HepG2 (cell line): ENCODE measurements at regions not wholly inside any gene's neighbourhood (a gene's known extent, or its start where the extent isn't known, plus 50 kb on each side); places are given as distances from the start of the nearest gene placed in this dataset.
A peak's percentile ranks its signal among the peaks of the same experiment; 100 is the strongest.

Experiments used
- ATAC-seq: fragments of 200-7000 bp; cut with Tn5 transposase; 3 replicates; pipeline ENCODE4 v1.9.1; 2020; ENCODE audit warnings: mild to moderate bottlenecking, moderate library complexity
- BruUV-seq: library from RNA; stranded (reverse); fragments of 400-500 nt; replicated peaks from 2 replicates; lab custom pipeline; 2021; lab: Mats Ljungman, UMichigan
- CTCF ChIA-PET: fragments of 300-600 bp; formaldehyde crosslinking; extraction: SDS; loops from one replicate; lab custom pipeline; 2021; ENCODE audit warnings: low total read pairs, inconsistent platforms, low intra/inter-chr PET ratio; lab: Yijun Ruan, JAX
- POLR2A ChIA-PET: fragments of 350-600 bp; sonication (Branson Sonifier 250); formaldehyde crosslinking; loops from one replicate; lab custom pipeline; 2020; ENCODE audit warnings: antibody characterized with exemption, inconsistent platforms; lab: Yijun Ruan, JAX
- DNase-seq: peaks from one replicate; pipeline ENCODE4 v3.0.0-alpha.2; 2015; ENCODE audit warnings: low spot score
- FAIRE-seq: peaks from 3 replicates; lab custom pipeline; 2011; peaks lifted over from hg19 to GRCh38; lab: Jason Lieb, UNC
- H2AFZ ChIP-seq: one replicate; pipeline ENCODE4 v1.6.1; 2011; ENCODE audit warnings: low read length, inconsistent platforms
- H3K27ac ChIP-seq: fragments of 300-600 bp; 3 replicates; pipeline ENCODE4 v1.8.0; 2011; ENCODE audit warnings: mixed run types, mild to moderate bottlenecking, mixed read lengths, low read length, inconsistent platforms; ENCODE audit not compliant: insufficient read depth; ENCODE audit errors: extremely low read length
- H3K27me3 ChIP-seq, 2 experiments: fragments of 200-600 bp in 1 of 2; 2 replicates in 1 of 2; 3 replicates in 1 of 2; pipeline versions ENCODE4 v1.6.0 to v1.8.0; 2011; ENCODE audit warnings: low read length in 2 of 2, mild to moderate bottlenecking in 2 of 2, moderate library complexity in 2 of 2, inconsistent platforms in 1 of 2; ENCODE audit not compliant: insufficient read depth in 2 of 2, control insufficient read depth in 1 of 2
- H3K36me3 ChIP-seq, 2 experiments: fragments of 200-600 bp in 1 of 2; replicated peaks in 1 of 2; 2 replicates in 1 of 2; 3 replicates in 1 of 2; pipeline versions ENCODE4 v1.5.1 to v1.8.0; 2011; ENCODE audit warnings: low read length in 2 of 2, inconsistent platforms in 1 of 2; ENCODE audit not compliant: insufficient read depth in 2 of 2, control insufficient read depth in 1 of 2
- H3K4me1 ChIP-seq: 2 replicates; pipeline ENCODE4 v1.5.1; 2012; ENCODE audit warnings: low read length, inconsistent platforms; ENCODE audit not compliant: insufficient read depth
- H3K4me2 ChIP-seq: 2 replicates; pipeline ENCODE4 v1.6.0; 2011; ENCODE audit warnings: low read depth, low read length, inconsistent platforms
- H3K4me3 ChIP-seq, 3 experiments: fragments of 200-600 bp in 1 of 3; sonication (generic), shearing (Covaris generic) in 1 of 3; replicated peaks in 1 of 3; 2 replicates each; pipeline ENCODE4 v1.5.1; 2011 to 2016; ENCODE audit warnings: low read length in 3 of 3, inconsistent platforms in 2 of 3, low read depth in 2 of 3, mild to moderate bottlenecking in 2 of 3, control low read depth in 1 of 3, mixed read lengths in 1 of 3; ENCODE audit not compliant: insufficient read depth in 1 of 3
- H3K79me2 ChIP-seq: one replicate; pipeline ENCODE4 v1.6.1; 2011; ENCODE audit warnings: low read length, inconsistent platforms; ENCODE audit not compliant: insufficient read depth
- H3K9ac ChIP-seq: 2 replicates; pipeline ENCODE4 v1.6.0; 2011; ENCODE audit warnings: mild to moderate bottlenecking, low read depth, low read length, inconsistent platforms; ENCODE audit not compliant: insufficient read depth
- H3K9me3 ChIP-seq: 2 replicates; pipeline ENCODE4 v1.5.1; 2012; ENCODE audit warnings: mild to moderate bottlenecking, low read length
- H4K20me1 ChIP-seq: 2 replicates; pipeline ENCODE4 v1.6.0; 2011; ENCODE audit warnings: inconsistent platforms, mild to moderate bottlenecking, low read length, moderate library complexity; ENCODE audit not compliant: insufficient read depth
- BORCS8-MEF2B ChIP-seq: sonication (generic); formaldehyde crosslinking; IDR thresholded peaks from 2 replicates; pipeline ENCODE4 v1.8.0; 2022; ENCODE audit warnings: mild to moderate bottlenecking, missing genetic modification reagents
- DMAP1 ChIP-seq: IDR thresholded peaks from 2 replicates; pipeline ENCODE4 v1.6.1; 2016
- FOXO1 ChIP-seq: sonication (generic); formaldehyde crosslinking; IDR thresholded peaks from 2 replicates; pipeline ENCODE4 v1.4.0; 2020; ENCODE audit warnings: missing genetic modification reagents
- MAF1 ChIP-seq: sonication (generic); formaldehyde crosslinking; IDR thresholded peaks from 2 replicates; pipeline ENCODE4 v1.5.0; 2020; ENCODE audit warnings: missing genetic modification reagents, borderline replicate concordance
- NR3C1 ChIP-seq: sonication (generic); formaldehyde crosslinking; IDR thresholded peaks from 2 replicates; pipeline ENCODE4 v1.4.0; 2020; ENCODE audit warnings: missing genetic modification reagents
- POGZ ChIP-seq: sonication (generic); formaldehyde crosslinking; IDR thresholded peaks from 2 replicates; pipeline ENCODE4 v1.4.0; 2020; ENCODE audit warnings: mild to moderate bottlenecking, missing genetic modification reagents
- PPARG ChIP-seq: conservative IDR thresholded peaks from 2 replicates; pipeline ENCODE4 v1.6.1; 2016; ENCODE audit warnings: missing biosample characterization, missing genetic modification reagents
- RARA ChIP-seq: IDR thresholded peaks from 2 replicates; pipeline ENCODE4 v1.6.1; 2016; ENCODE audit warnings: missing genetic modification reagents, missing compliant biosample characterization
- SALL1 ChIP-seq: sonication (generic); formaldehyde crosslinking; IDR thresholded peaks from 2 replicates; pipeline ENCODE4 v1.8.0; 2022; ENCODE audit warnings: mild to moderate bottlenecking, missing genetic modification reagents
- THAP11 ChIP-seq: IDR thresholded peaks from 2 replicates; pipeline ENCODE4 v1.6.1; 2016; ENCODE audit warnings: missing biosample characterization, missing genetic modification reagents
- ZNF10 ChIP-seq: sonication (generic); formaldehyde crosslinking; IDR thresholded peaks from 2 replicates; pipeline ENCODE4 v1.4.0; 2020; ENCODE audit warnings: mild to moderate bottlenecking, low read depth, missing genetic modification reagents, borderline replicate concordance
- ZNF251 ChIP-seq: sonication (generic); formaldehyde crosslinking; IDR thresholded peaks from 2 replicates; pipeline ENCODE4 v1.9.0; 2021; ENCODE audit warnings: mild to moderate bottlenecking, missing genetic modification reagents
- ZSCAN22 ChIP-seq: sonication (generic); formaldehyde crosslinking; IDR thresholded peaks from 2 replicates; pipeline ENCODE4 v1.4.0; 2020; ENCODE audit warnings: mild to moderate bottlenecking, missing genetic modification reagents
- WGBS: methylation state at CpG from one replicate; pipeline ENCODE4 v1.1.6; 2017; ENCODE audit warnings: low lambda C conversion rate; 5-methylcytosine and 5-hydroxymethylcytosine counted together
- in situ Hi-C: cut with HindIII; loops from 2 replicates; pipeline ENCODE4 v1.10.0; 2017; ENCODE audit warnings: low pct_unique_long_range_greater_than_20kb; ENCODE audit not compliant: extremely low pct_ligation_motif_present
- intact Hi-C: fragments of 100-400 bp; cut with micrococcal nuclease; formaldehyde crosslinking; loops from one replicate; pipeline ENCODE4 v1.10.0; 2022; ENCODE audit not compliant: unreplicated experiment
- TF ChIP-seq, protein P1 (sequence below): IDR thresholded peaks from 2 replicates; pipeline ENCODE4 v1.6.1; 2016; ENCODE audit warnings: low read depth
- TF ChIP-seq, protein P2 (sequence below): sonication (generic); formaldehyde crosslinking; IDR thresholded peaks from 2 replicates; pipeline ENCODE4 v1.5.0; 2020; ENCODE audit warnings: mild to moderate bottlenecking, missing genetic modification reagents, borderline replicate concordance
- TF ChIP-seq, protein P3 (sequence below): sonication (generic); formaldehyde crosslinking; IDR thresholded peaks from 2 replicates; pipeline ENCODE4 v1.4.0; 2020; ENCODE audit warnings: missing genetic modification reagents, borderline replicate concordance

DNA sequence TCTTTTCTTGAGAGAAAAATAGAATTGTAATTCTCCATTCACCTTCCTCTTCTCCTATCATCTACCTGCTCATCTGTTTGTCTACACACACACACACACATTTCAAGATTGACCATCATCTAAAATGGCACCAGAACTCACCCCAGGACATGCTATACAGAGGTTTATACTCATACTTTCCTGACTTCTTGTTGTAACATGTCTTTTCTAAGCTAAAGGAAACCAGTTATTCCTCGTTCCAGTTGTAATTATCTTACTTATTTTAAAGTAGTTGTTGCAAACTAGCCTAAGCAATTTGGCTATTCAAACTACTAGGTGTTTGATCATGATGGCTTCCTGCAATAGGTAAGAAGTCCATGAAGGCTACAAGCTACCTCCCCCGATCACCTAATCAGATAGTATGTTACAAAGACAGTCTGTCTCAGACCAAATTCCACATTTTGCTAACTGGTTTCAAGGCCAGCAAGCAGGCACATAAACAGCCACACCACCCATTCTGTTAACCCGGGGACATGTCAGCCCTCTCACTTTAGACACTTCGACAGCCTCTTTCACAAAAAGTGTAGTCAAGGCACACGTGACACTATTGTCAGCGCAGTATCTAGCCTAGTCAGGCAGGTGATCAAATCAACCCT, 189.7 kb downstream of the SHQ1 start:
- no peaks in the 10 kb centered on the region for H4K20me1 ChIP-seq
- in situ Hi-C loops (no loop called here), intact Hi-C loops (no loop called here)
- no peak overlapping the region for H3K4me3 ChIP-seq
- H3K27me3 ChIP-seq, result no peaks in the 10 kb centered on the region
- H3K9ac ChIP-seq, result no peak overlapping the region
- ChIA-PET POLR2A (no interaction called here), CTCF (no interaction called here)
- FAIRE-seq (no peak), DNase-seq (peak; percentile 40), ATAC-seq (peak; percentile 73)
- H3K79me2 ChIP-seq, result no peaks in the 10 kb centered on the region
- H3K27ac ChIP-seq, result no peak overlapping the region
- peaks cover 40% of the 10 kb centered on the region for H3K4me1 ChIP-seq
- H3K9me3 ChIP-seq, result no peaks in the 10 kb centered on the region
- H2AFZ ChIP-seq, result no peak overlapping the region
- WGBS, result 31% methylated on average over 6 of the region's 6 CpGs
- H3K4me2 ChIP-seq, result peak overlapping the region; percentile 33; the same call in 1 of the 2 replicates
- no TSS peak for BruUV-seq
- no peaks in the 10 kb centered on the region for H3K36me3 ChIP-seq
- TF ChIP-seq, protein P1, sequence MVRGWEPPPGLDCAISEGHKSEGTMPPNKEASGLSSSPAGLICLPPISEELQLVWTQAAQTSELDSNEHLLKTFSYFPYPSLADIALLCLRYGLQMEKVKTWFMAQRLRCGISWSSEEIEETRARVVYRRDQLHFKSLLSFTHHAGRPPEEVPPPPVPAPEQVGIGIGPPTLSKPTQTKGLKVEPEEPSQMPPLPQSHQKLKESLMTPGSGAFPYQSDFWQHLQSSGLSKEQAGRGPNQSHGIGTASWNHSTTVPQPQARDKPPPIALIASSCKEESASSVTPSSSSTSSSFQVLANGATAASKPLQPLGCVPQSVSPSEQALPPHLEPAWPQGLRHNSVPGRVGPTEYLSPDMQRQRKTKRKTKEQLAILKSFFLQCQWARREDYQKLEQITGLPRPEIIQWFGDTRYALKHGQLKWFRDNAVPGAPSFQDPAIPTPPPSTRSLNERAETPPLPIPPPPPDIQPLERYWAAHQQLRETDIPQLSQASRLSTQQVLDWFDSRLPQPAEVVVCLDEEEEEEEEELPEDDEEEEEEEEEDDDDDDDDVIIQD (CRISPR knock-in tag), result 0 out of 2 replicates have a peak, but pooled peaks have one; percentile 24
- TF ChIP-seq FOXO1 (CRISPR knock-in tag) (peak; percentile 27; the same call in 1 of the 2 replicates), ZSCAN22 (CRISPR knock-in tag) (no peak), PPARG (no peak), DMAP1 (CRISPR knock-in tag) (no peak), SALL1 (peak; percentile 41; the same call in 1 of the 2 replicates), ZNF251 (CRISPR knock-in tag) (no peak), MAF1 (CRISPR knock-in tag) (no peak), NR3C1 (CRISPR knock-in tag) (no peak), THAP11 (no peak), RARA (CRISPR knock-in tag) (no peak), ZNF10 (CRISPR knock-in tag) (no peak), BORCS8-MEF2B (no peak), POGZ (CRISPR knock-in tag) (0 out of 2 replicates have a peak, but pooled peaks have one; percentile 29)
- TF ChIP-seq, protein P2, sequence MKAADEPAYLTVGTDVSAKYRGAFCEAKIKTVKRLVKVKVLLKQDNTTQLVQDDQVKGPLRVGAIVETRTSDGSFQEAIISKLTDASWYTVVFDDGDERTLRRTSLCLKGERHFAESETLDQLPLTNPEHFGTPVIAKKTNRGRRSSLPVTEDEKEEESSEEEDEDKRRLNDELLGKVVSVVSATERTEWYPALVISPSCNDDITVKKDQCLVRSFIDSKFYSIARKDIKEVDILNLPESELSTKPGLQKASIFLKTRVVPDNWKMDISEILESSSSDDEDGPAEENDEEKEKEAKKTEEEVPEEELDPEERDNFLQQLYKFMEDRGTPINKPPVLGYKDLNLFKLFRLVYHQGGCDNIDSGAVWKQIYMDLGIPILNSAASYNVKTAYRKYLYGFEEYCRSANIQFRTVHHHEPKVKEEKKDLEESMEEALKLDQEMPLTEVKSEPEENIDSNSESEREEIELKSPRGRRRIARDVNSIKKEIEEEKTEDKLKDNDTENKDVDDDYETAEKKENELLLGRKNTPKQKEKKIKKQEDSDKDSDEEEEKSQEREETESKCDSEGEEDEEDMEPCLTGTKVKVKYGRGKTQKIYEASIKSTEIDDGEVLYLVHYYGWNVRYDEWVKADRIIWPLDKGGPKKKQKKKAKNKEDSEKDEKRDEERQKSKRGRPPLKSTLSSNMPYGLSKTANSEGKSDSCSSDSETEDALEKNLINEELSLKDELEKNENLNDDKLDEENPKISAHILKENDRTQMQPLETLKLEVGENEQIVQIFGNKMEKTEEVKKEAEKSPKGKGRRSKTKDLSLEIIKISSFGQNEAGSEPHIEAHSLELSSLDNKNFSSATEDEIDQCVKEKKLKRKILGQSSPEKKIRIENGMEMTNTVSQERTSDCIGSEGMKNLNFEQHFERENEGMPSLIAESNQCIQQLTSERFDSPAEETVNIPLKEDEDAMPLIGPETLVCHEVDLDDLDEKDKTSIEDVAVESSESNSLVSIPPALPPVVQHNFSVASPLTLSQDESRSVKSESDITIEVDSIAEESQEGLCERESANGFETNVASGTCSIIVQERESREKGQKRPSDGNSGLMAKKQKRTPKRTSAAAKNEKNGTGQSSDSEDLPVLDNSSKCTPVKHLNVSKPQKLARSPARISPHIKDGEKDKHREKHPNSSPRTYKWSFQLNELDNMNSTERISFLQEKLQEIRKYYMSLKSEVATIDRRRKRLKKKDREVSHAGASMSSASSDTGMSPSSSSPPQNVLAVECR (CRISPR knock-in tag), result peak; percentile 11; the same call in 1 of the 2 replicates
- TF ChIP-seq, protein P3, sequence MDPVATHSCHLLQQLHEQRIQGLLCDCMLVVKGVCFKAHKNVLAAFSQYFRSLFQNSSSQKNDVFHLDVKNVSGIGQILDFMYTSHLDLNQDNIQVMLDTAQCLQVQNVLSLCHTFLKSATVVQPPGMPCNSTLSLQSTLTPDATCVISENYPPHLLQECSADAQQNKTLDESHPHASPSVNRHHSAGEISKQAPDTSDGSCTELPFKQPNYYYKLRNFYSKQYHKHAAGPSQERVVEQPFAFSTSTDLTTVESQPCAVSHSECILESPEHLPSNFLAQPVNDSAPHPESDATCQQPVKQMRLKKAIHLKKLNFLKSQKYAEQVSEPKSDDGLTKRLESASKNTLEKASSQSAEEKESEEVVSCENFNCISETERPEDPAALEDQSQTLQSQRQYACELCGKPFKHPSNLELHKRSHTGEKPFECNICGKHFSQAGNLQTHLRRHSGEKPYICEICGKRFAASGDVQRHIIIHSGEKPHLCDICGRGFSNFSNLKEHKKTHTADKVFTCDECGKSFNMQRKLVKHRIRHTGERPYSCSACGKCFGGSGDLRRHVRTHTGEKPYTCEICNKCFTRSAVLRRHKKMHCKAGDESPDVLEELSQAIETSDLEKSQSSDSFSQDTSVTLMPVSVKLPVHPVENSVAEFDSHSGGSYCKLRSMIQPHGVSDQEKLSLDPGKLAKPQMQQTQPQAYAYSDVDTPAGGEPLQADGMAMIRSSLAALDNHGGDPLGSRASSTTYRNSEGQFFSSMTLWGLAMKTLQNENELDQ, result no peak
